GM12891 (cell line): ENCODE measurements at regions not wholly inside any gene's neighbourhood (a gene's known extent, or its start where the extent isn't known, plus 50 kb on each side); places are given as distances from the start of the nearest gene placed in this dataset.

Source experiments
- POLR2A ChIP-seq: IDR thresholded peaks from 2 replicates; pipeline ENCODE4 v1.6.1; 2011; ENCODE audit warnings: low read depth, low read length, control low read depth
- POLR2AphosphoS5 ChIP-seq: IDR thresholded peaks from 2 replicates; pipeline ENCODE4 v1.6.1; 2011; ENCODE audit warnings: low read depth, low read length, control low read depth
- SPI1 ChIP-seq: IDR thresholded peaks from 2 replicates; pipeline ENCODE4 v1.6.1; 2011; ENCODE audit warnings: low read depth, low read length, control low read depth
- TAF1 ChIP-seq: IDR thresholded peaks from 2 replicates; pipeline ENCODE4 v1.6.1; 2011; ENCODE audit warnings: low read depth, low read length, control low read depth

DNA sequence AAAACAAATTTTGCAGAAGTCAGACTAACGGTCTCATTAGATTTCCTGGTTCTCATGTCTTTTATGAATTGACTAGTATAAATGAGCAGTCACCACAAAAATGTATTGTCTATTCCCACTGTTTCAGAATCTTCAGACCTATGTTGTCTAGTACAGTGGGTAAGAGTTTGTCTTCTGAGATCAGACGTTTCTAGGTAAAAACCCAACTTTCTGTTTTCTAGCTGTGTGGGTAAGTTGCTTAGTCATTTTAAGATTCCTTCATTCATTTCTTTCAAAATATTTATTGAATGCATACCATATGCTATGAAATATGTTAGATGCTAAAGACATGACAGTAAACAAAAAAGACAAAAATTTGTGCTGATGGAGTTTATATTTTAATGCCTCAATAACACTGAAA is 156.3 kb downstream of the POLR1F start:
- TF ChIP-seq POLR2A (no peak), SPI1 (no peak), POLR2AphosphoS5 (no peak), TAF1 (no peak)
